VCaP (cell line): ENCODE measurements at regions not wholly inside any gene's neighbourhood (a gene's known extent, or its start where the extent isn't known, plus 50 kb on each side); places are given as distances from the start of the nearest gene placed in this dataset.

ENCODE experiments used
- H3K27ac ChIP-seq: fragments of 450-650 bp; 2 replicates; pipeline ENCODE4 v1.5.1; 2017
- CTCF ChIP-seq: fragments of 450-650 bp; conservative IDR thresholded peaks from 2 replicates; pipeline ENCODE4 v1.5.1; 2017; ENCODE audit warnings: mild to moderate bottlenecking, moderate library complexity

- no peak overlapping the region for H3K27ac ChIP-seq
- no peak for TF ChIP-seq CTCF
These were observed 423.5 kb upstream of the RGMB start for GRCh38 chr5:98349990-98350365.

DNA sequence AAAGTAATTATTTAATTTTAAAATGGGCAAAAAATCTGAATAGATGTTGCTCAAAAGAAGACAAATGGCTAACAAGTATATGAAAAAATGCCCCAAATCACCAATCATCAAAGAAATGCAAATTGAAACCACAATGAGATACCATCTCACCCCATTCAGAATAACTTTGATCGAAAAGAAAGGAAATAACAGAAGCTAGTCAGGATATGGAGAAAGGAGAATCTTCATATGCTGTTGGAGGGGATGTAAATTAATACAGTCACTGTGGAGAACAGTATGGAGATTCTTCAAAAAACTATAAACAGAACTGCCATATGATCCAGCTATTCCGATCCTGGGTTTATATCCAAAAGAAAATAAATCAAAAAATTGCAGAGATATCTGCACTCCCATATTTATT lies 418.5 kb upstream of the RGMB start:
- TF ChIP-seq CTCF = no peak

DNA sequence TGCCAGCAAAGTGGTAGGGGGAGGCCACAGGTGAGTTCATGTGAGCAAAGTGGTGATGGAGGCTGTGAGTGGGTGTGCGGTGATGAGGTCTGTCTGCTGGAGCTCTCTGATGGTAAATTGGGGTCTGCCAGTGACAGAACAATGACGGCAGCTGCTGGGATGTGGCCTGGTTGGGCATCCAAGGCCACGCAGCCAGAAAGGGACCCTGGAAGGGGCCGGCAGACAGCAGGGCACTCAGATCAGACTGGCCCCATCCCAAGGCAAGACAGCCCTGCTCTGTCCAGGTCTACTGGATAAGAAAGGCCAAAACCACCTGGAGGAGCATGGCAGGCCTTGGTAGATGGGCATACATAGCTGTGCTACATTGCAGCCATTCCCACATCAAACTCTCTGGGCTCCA lies 412.9 kb upstream of the RGMB start:
- TF ChIP-seq CTCF = no peak
- H3K27ac ChIP-seq = no peak overlapping the region

More for the DNA sequence above, 418.5 kb upstream of the RGMB start:
- no peak overlapping the region for H3K27ac ChIP-seq

DNA sequence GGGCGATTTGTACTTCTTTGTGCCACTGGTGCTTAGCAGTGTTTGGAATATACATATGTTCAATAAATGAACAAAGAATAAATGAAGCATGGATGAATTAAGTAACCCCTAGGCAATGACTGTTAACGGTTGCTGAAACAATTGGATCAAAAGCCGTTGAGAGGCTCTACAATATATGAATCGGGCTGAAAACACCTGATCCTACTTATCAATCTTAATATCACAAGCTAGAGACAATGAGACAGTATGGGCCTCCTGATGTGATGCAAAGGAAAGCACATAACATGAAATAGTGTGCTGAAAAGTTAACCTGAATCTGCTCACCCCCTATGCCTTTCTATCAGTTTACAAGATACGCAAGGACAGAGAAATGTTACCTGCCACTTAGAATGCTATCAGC lies 410.3 kb upstream of the RGMB start:
- no peak for TF ChIP-seq CTCF

GRCh38 chr5:98364549-98364948 lies 408.9 kb upstream of the RGMB start:
- H3K27ac ChIP-seq = no peak overlapping the region
- no peak for TF ChIP-seq CTCF

More for the DNA sequence above, 410.3 kb upstream of the RGMB start:
- no peak overlapping the region for H3K27ac ChIP-seq

DNA sequence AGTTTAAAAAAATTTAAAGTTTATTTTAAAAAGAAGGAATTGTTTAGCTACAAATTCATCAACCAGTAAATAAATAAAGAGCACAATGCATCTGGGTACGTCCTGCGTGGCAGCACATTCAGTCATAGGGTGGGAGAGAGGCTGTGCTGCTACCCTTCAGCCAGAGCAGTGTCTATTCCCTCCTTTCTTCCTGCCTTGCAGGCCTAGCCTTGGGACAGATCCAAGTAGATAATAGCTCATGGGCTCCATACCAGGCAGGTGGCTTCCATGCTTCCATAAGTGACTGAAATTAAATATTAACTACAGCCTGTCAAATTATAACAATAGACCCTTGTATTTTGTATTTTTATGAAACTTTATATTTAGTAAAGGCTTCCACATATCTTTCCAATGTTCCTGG lies 408.3 kb upstream of the RGMB start:
- H3K27ac ChIP-seq = no peak overlapping the region
- no peak for TF ChIP-seq CTCF

DNA sequence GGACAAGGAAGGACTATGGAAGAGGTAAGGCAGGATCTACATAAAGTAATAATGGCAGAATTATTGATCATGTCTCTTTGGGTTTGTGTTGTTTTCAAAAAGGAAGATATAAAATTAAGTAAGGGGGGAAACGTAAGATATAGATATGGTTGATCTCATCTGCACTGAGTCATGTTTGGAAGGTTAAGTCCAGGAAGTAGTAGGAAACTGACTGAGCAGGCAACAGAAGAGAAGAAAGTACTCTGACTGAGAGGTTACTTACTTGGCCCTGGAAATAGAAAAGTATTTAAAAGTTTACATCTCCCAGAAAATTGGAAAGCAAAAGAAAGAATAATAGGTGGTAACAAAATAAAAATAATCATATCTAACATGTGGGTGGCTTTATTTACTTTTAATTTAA lies 405.3 kb upstream of the RGMB start:
- no peak for TF ChIP-seq CTCF
- no peak overlapping the region for H3K27ac ChIP-seq

DNA sequence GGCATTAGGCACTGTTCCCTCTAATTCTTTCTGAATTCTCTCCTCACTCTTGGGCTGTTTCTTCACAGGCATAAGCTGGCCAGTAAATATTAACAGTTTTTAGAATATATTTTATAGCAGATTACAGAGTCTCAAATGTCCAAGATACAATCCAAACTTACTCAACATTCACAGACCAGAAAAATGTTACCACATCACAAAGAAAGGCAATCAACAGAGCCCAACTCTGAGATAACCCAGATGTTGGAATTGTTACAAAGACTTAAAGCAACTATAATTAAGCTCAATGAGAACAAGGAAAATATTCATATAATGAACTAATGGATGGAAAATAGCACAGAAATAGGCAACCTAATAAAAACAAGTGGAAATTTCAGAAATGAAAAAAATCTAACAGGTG lies 401.1 kb upstream of the RGMB start:
- TF ChIP-seq CTCF = no peak
- no peak overlapping the region for H3K27ac ChIP-seq
